HCT116 (cell line): ENCODE measurements at regions not wholly inside any gene's neighbourhood (a gene's known extent, or its start where the extent isn't known, plus 50 kb on each side); places are given as distances from the start of the nearest gene placed in this dataset.

Source experiments
- ATAC-seq: fragments of 200-7000 bp; cut with Tn5 transposase; 2 replicates; pipeline ENCODE4 v1.9.1; 2020; ENCODE audit warnings: mild to moderate bottlenecking, moderate library complexity
- BruUV-seq: library from RNA; stranded (reverse); fragments of 400-500 nt; replicated peaks from 2 replicates; lab custom pipeline; 2021; lab: Mats Ljungman, UMichigan
- CTCF ChIA-PET: fragments of 300-600 bp; sonication (Branson Sonifier 250); formaldehyde crosslinking; loops from one replicate; lab custom pipeline; 2021; ENCODE audit warnings: antibody characterized with exemption; lab: Charles Lee
- POLR2A ChIA-PET: fragments of 300-600, 350-600 bp; sonication (Branson Sonifier 250); formaldehyde crosslinking; loops from one replicate; lab custom pipeline; 2021; ENCODE audit warnings: antibody characterized with exemption; lab: Charles Lee
- RAD21 ChIA-PET, 2 experiments: fragments of 300-600 bp; sonication (Branson Sonifier 250); formaldehyde crosslinking; loops; one replicate each; lab custom pipeline; 2023; ENCODE audit warnings: low total read pairs in 2 of 2; ENCODE audit not compliant: uncharacterized antibody in 2 of 2, unreplicated experiment in 2 of 2, low non-redundant PET in 1 of 2; lab: Charles Lee
- DNase-seq: peaks from one replicate; pipeline ENCODE4 v3.0.0-alpha.2; 2010; ENCODE audit warnings: low read depth, low spot score
- H2AFZ ChIP-seq: fragments of 200-600 bp; shearing (Covaris generic), sonication (generic); 2 replicates; pipeline ENCODE4 v1.6.1; 2017; ENCODE audit warnings: low read depth, mixed run types, mixed read lengths, antibody characterized with exemption, low read length; ENCODE audit not compliant: poor library complexity, severe bottlenecking
- H3K27ac ChIP-seq: 2 replicates; pipeline ENCODE4 v1.5.1; 2012; ENCODE audit warnings: low read depth, low read length
- H3K27me3 ChIP-seq: fragments of 200-600 bp; sonication (generic); 2 replicates; pipeline ENCODE4 v1.6.1; 2016; ENCODE audit warnings: mixed run types, low read length, mixed read lengths; ENCODE audit not compliant: insufficient read depth
- H3K36me3 ChIP-seq, 2 experiments: fragments of 200-500 bp in 1 of 2; fragments of 200-600 bp in 1 of 2; sonication (Bioruptor generic) in 1 of 2; sonication (generic) in 1 of 2; 2 replicates each; pipeline versions ENCODE4 v1.5.1 to v1.6.1; 2014 to 2016; ENCODE audit warnings: low read length in 2 of 2, inconsistent platforms in 1 of 2, mixed read lengths in 1 of 2, mixed run types in 1 of 2; ENCODE audit not compliant: insufficient read depth in 2 of 2, control insufficient read depth in 1 of 2
- H3K4me1 ChIP-seq, 2 experiments: fragments of 200-600 bp in 1 of 2; sonication (generic) in 1 of 2; 2 replicates each; pipeline versions ENCODE4 v1.5.1 to v1.6.1; 2012 to 2017; ENCODE audit warnings: low read length in 2 of 2, inconsistent platforms in 1 of 2, mild to moderate bottlenecking in 1 of 2, mixed read lengths in 1 of 2, mixed run types in 1 of 2, moderate library complexity in 1 of 2; ENCODE audit not compliant: insufficient read depth in 2 of 2, control insufficient read depth in 1 of 2
- H3K4me2 ChIP-seq: fragments of 200-600 bp; sonication (generic); 2 replicates; pipeline ENCODE4 v1.6.1; 2017; ENCODE audit warnings: mixed run types, low read length, mixed read lengths
- H3K4me3 ChIP-seq, 2 experiments: fragments of 200-600 bp in 1 of 2; sonication (generic) in 1 of 2; replicated peaks in 1 of 2; 2 replicates each; pipeline ENCODE4 v1.5.1; 2011 to 2016; ENCODE audit warnings: low read length in 2 of 2, control low read depth in 1 of 2, low read depth in 1 of 2, mild to moderate bottlenecking in 1 of 2, mixed read lengths in 1 of 2, mixed run types in 1 of 2
- H3K79me2 ChIP-seq: fragments of 200-600 bp; sonication (generic); 2 replicates; pipeline ENCODE4 v1.6.1; 2017; ENCODE audit warnings: mild to moderate bottlenecking, mixed run types, low read length, moderate library complexity, mixed read lengths; ENCODE audit not compliant: insufficient read depth
- H3K9ac ChIP-seq: fragments of 200-600 bp; sonication (generic); 2 replicates; pipeline ENCODE4 v1.6.1; 2016; ENCODE audit warnings: low read length, mixed read lengths
- H3K9me2 ChIP-seq: fragments of 200-600 bp; sonication (generic), shearing (Covaris generic); 2 replicates; pipeline ENCODE4 v1.6.1; 2017; ENCODE audit warnings: mixed run types, mild to moderate bottlenecking, moderate library complexity; ENCODE audit not compliant: insufficient read depth
- H3K9me3 ChIP-seq, 2 experiments: fragments of 200-500 bp in 1 of 2; fragments of 200-600 bp in 1 of 2; sonication (Bioruptor generic) in 1 of 2; sonication (generic) in 1 of 2; 2 replicates each; pipeline ENCODE4 v1.6.1; 2014 to 2017; ENCODE audit warnings: low read length in 2 of 2, mixed read lengths in 2 of 2, inconsistent platforms in 1 of 2, low read depth in 1 of 2, mild to moderate bottlenecking in 1 of 2, mixed run types in 1 of 2, moderate library complexity in 1 of 2; ENCODE audit not compliant: control insufficient read depth in 1 of 2, insufficient read depth in 1 of 2
- H4K20me1 ChIP-seq: fragments of 200-600 bp; sonication (generic), shearing (Covaris generic); 2 replicates; pipeline ENCODE4 v1.6.1; 2017; ENCODE audit warnings: mixed run types, mild to moderate bottlenecking, moderate library complexity; ENCODE audit not compliant: insufficient read depth
- ATF3 ChIP-seq: IDR thresholded peaks from 2 replicates; pipeline ENCODE4 v1.6.1; 2012
- CEBPB ChIP-seq: IDR thresholded peaks from 2 replicates; pipeline ENCODE4 v1.6.1; 2012; ENCODE audit warnings: low read depth
- CTCF ChIP-seq, 3 experiments: fragments of 200-600 bp in 1 of 3; sonication (generic) in 1 of 3; IDR thresholded peaks in 2 of 3; conservative IDR thresholded peaks in 1 of 3; 2 replicates each; pipeline ENCODE4 v1.5.1; 2012 to 2017; ENCODE audit warnings: low read depth in 2 of 3, low read length in 2 of 3, antibody characterized with exemption in 1 of 3, borderline replicate concordance in 1 of 3, control low read depth in 1 of 3, mild to moderate bottlenecking in 1 of 3, mixed read lengths in 1 of 3, mixed run types in 1 of 3, moderate library complexity in 1 of 3; ENCODE audit not compliant: insufficient read depth in 1 of 3
- EGR1 ChIP-seq: IDR thresholded peaks from 2 replicates; pipeline ENCODE4 v1.6.1; 2012; ENCODE audit warnings: low read depth
- ELF1 ChIP-seq: IDR thresholded peaks from 2 replicates; pipeline ENCODE4 v1.6.1; 2012; ENCODE audit warnings: low read depth, borderline replicate concordance
- EZH2 ChIP-seq: fragments of 200-600 bp; sonication (generic); IDR thresholded peaks from 2 replicates; pipeline ENCODE4 v1.6.1; 2017; ENCODE audit warnings: antibody characterized with exemption, mixed run types
- FOSL1 ChIP-seq: IDR thresholded peaks from 2 replicates; pipeline ENCODE4 v1.6.1; 2012; ENCODE audit warnings: low read depth
- MAX ChIP-seq: IDR thresholded peaks from 2 replicates; pipeline ENCODE4 v1.6.1; 2012
- POLR2A ChIP-seq: IDR thresholded peaks from 2 replicates; pipeline ENCODE4 v1.7.0; 2011; ENCODE audit warnings: borderline replicate concordance; ENCODE audit not compliant: insufficient read depth, insufficient read length; ENCODE audit errors: extremely low read depth
- POLR2AphosphoS5 ChIP-seq: IDR thresholded peaks from 2 replicates; pipeline ENCODE4 v1.6.1; 2011; ENCODE audit warnings: mild to moderate bottlenecking, low read depth, low read length, moderate library complexity
- REST ChIP-seq: IDR thresholded peaks from 2 replicates; pipeline ENCODE4 v1.6.1; 2012; ENCODE audit warnings: low read depth
- SIN3A ChIP-seq: IDR thresholded peaks from 2 replicates; pipeline ENCODE4 v1.6.1; 2012; ENCODE audit warnings: low read depth
- SP1 ChIP-seq: IDR thresholded peaks from 2 replicates; pipeline ENCODE4 v1.6.1; 2012; ENCODE audit warnings: low read depth
- YY1 ChIP-seq: IDR thresholded peaks from 2 replicates; pipeline ENCODE4 v1.6.1; 2011; ENCODE audit warnings: low read length, low read depth, moderate library complexity, mild to moderate bottlenecking; ENCODE audit not compliant: insufficient replicate concordance; ENCODE audit errors: extremely low read depth
- ZFX ChIP-seq: fragments of 450-650 bp; IDR thresholded peaks from 2 replicates; pipeline ENCODE4 v1.6.1; 2017
- intact Hi-C: fragments of 100-400 bp; cut with micrococcal nuclease; formaldehyde crosslinking; loops from 2 replicates; pipeline ENCODE4 v1.10.0; 2022

GRCh38 chr5:175236176-175236575 lies 207.8 kb downstream of the DRD1 start:
- no peak for TF ChIP-seq POLR2AphosphoS5
- no peak for TF ChIP-seq EGR1
- TF ChIP-seq SP1 = no peak
- TF ChIP-seq MAX = no peak
- TF ChIP-seq CTCF (IDR thresholded peaks at IDR 0.05 in 2 of 3, conservative IDR thresholded peaks at IDR 0.05 in 1 of 3; ENCODE audit: borderline replicate concordance in 1 of 3, insufficient read depth in 1 of 3, low read depth in 2 of 3, low read length in 2 of 3) = no peak
- TF ChIP-seq CEBPB = no peak
- no peak for TF ChIP-seq POLR2A
- no peak for TF ChIP-seq SIN3A
- TF ChIP-seq FOSL1 = no peak
- no peak for TF ChIP-seq EZH2
- no peak for TF ChIP-seq ZFX
- no peak for TF ChIP-seq ELF1
- no peak for TF ChIP-seq ATF3
- TF ChIP-seq YY1 = no peak
- TF ChIP-seq REST = no peak
- Histone ChIP-seq H3K9me3 (no peaks in the 10 kb centered on the region), H3K4me2 (no peak overlapping the region), H2AFZ (no peak overlapping the region), H4K20me1 (no peaks in the 10 kb centered on the region), H3K27me3 (peaks cover 34% of the 10 kb centered on the region), H3K9me2 (no peaks in the 10 kb centered on the region), H3K4me3 (no peak overlapping the region), H3K79me2 (no peaks in the 10 kb centered on the region), H3K4me1 (no peaks in the 10 kb centered on the region), H3K9ac (no peak overlapping the region), H3K36me3 (no peaks in the 10 kb centered on the region), H3K27ac (no peak overlapping the region)
- POLR2A ChIA-PET = no interaction called here
- intact Hi-C loops = no loop called here
- DNase-seq (no peak), ATAC-seq (no peak)
- RAD21 ChIA-PET = no interaction called here
- no TSS peak for BruUV-seq
- CTCF ChIA-PET = no interaction called here
